AG04450 (cell line): ENCODE measurements at regions not wholly inside any gene's neighbourhood (a gene's known extent, or its start where the extent isn't known, plus 50 kb on each side); places are given as distances from the start of the nearest gene placed in this dataset.
"Not testable (repeated sequence)": the region's sequence is repeated elsewhere in the genome, so short reads cannot be mapped to it uniquely, and the experiment has no call there.

Source experiments
- CTCF ChIA-PET: fragments of 300-600, 350-600 bp; formaldehyde crosslinking; extraction: SDS; loops from one replicate; lab custom pipeline; 2022; ENCODE audit warnings: antibody characterized with exemption, inconsistent platforms; lab: Charles Lee
- POLR2A ChIA-PET: fragments of 350-600 bp; formaldehyde crosslinking; extraction: SDS; loops from one replicate; lab custom pipeline; 2021; ENCODE audit warnings: antibody characterized with exemption, inconsistent platforms; lab: Yijun Ruan, JAX
- DNase-seq: peaks from one replicate; pipeline ENCODE4 v3.0.0-alpha.2; 2011; ENCODE audit warnings: low read depth, low spot score
- H3K27ac ChIP-seq: one replicate; pipeline ENCODE4 v1.5.1; 2012; ENCODE audit warnings: low read depth, low read length, control low read depth
- H3K27me3 ChIP-seq: one replicate; pipeline ENCODE4 v1.6.0; 2012; ENCODE audit warnings: low read length; ENCODE audit not compliant: control insufficient read depth, insufficient read depth
- H3K4me3 ChIP-seq: 2 replicates; pipeline ENCODE4 v1.5.1; 2011; ENCODE audit warnings: mild to moderate bottlenecking, low read depth, low read length, control low read depth
- H3K9me3 ChIP-seq: 2 replicates; pipeline ENCODE4 v1.5.1; 2012; ENCODE audit warnings: low read length; ENCODE audit not compliant: control insufficient read depth, insufficient read depth
- CTCF ChIP-seq: IDR thresholded peaks from 2 replicates; pipeline ENCODE4 v1.5.1; 2011; ENCODE audit warnings: low read depth, low read length, control low read depth, inconsistent platforms

- DNase-seq, result no peak
- no peak for TF ChIP-seq CTCF
- no peaks in the 10 kb centered on the region for H3K27me3 ChIP-seq
- H3K4me3 ChIP-seq, result no peak overlapping the region
- H3K9me3 ChIP-seq, result peaks cover 5% of the 10 kb centered on the region; the same call in 1 of the 2 replicates
- POLR2A ChIA-PET, result no interaction called here
- CTCF ChIA-PET, result no interaction called here
- no peak overlapping the region for H3K27ac ChIP-seq
These were observed 459.1 kb upstream of the NDN start for GRCh38 chr15:24146251-24146650.

GRCh38 chr15:24150542-24150941 lies 463.4 kb upstream of the NDN start:
- TF ChIP-seq CTCF, result no peak
- H3K27me3 ChIP-seq, result no peaks in the 10 kb centered on the region
- no peak for DNase-seq
- ChIA-PET POLR2A (no interaction called here), CTCF (no interaction called here)
- H3K27ac ChIP-seq, result no peak overlapping the region
- no peak overlapping the region for H3K4me3 ChIP-seq
- no peaks in the 10 kb centered on the region for H3K9me3 ChIP-seq

DNA sequence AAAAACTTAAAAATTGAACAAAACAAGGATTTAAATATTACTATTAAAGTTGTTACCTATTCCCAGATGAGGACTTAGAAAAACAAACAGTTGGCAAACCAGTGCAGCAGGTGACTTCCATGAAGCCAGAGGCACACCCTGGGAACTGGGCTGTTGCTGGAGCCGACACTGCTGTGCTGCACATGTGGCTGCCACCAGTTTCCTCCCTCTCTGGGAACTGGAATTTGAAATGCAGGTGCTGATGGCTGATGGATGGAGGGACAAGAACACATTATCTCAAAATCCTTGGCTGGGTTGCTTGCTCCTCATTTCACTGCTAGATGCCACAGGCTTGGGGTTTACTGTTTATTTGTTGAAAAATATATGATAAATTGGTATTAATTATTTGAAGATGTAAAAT lies 471.2 kb upstream of the NDN start:
- H3K4me3 ChIP-seq, CTCF ChIA-PET, H3K27ac ChIP-seq, POLR2A ChIA-PET, H3K9me3 ChIP-seq, H3K27me3 ChIP-seq, DNase-seq: not testable (repeated sequence)

DNA sequence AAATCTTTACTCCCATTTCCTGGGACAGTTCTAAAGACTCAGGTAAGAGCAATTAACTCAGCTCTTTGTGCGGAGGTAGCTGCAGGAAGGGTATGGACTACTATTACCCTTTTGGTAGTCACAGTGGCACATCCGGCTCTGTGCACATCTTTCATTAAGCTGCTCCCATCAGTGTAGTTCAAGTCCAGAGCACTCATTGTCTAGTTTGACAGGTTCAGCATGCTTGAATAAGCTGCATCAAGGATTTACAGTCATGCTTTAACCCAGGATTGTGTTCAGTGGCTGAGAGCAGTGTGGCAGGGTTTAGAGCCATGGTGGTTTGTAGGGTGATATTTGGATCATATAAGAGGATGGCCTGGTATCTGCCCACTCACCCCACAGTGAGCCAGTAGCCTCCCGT lies 478.4 kb upstream of the NDN start:
- H3K27ac ChIP-seq, H3K9me3 ChIP-seq, H3K27me3 ChIP-seq, DNase-seq, CTCF ChIA-PET, H3K4me3 ChIP-seq, POLR2A ChIA-PET: not testable (repeated sequence)

- H3K4me3 ChIP-seq, H3K27me3 ChIP-seq, POLR2A ChIA-PET, CTCF ChIA-PET, DNase-seq, H3K27ac ChIP-seq, H3K9me3 ChIP-seq: not testable (repeated sequence)
These were observed 473.3 kb upstream of the NPAP1 start for GRCh38 chr15:24202297-24202696.

DNA sequence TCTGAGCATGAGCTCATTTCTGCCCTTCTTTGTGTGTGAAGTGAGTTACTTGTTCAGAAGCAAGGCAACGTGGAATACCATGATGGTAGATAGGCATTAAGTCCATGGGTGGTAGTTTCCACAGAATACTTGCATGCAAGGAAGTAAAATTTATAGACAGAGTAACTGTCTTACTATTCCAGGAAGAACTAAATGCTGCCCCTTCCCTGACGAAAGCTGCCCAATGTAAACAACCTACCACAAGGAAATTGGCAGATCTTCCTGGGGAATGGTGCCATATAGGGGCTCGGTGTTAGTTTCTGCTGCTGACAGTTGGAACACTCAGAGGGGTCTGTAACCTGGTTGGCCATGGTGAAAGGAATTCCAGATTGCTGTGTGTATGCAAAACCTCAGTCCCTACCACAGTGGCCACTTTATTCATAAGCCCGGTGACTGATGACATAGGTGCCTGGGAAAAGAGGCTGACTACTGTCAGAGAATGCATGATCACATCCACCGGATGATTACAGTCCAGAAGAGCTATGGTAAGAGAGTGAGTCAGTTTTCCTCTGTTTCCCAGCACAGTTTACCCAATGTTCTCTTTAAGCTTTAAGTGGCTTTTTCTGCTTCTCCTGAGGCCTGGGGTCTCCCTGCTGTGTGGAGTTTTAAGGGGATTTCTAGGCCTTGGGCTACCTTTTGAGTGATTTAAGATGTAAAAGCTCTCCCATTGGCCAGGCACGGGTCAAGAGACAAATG lies 463.7 kb upstream of the NPAP1 start:
- H3K4me3 ChIP-seq, H3K27ac ChIP-seq, H3K27me3 ChIP-seq, H3K9me3 ChIP-seq, POLR2A ChIA-PET, DNase-seq, CTCF ChIA-PET: not testable (repeated sequence)

DNA sequence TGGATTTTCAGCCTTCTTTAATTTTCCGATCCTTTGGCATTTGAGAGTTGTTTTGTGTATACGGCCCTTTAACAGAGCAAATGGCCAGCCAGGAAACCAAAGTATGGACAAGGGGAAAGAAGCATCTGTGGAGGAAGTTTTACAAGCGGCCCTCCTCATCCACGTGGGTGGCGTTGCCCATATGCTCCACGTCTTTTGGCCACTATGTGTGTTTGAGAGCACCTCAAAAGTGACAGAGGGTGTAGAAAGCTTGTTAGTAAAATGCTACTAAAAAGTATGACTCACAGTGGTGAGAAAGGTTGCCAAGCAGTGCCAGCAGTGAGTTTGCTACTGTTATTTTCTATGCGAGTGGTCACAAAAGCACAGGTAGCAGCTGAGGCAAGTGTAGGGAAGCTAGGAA lies 451.8 kb upstream of the NPAP1 start:
- POLR2A ChIA-PET, result no interaction called here
- Histone ChIP-seq H3K9me3 (peaks cover 6% of the 10 kb centered on the region; the same call in 1 of the 2 replicates), H3K27ac (no peak overlapping the region), H3K27me3 (no peaks in the 10 kb centered on the region), H3K4me3 (no peak overlapping the region)
- CTCF ChIA-PET, result no interaction called here
- DNase-seq, result no peak
- no peak for TF ChIP-seq CTCF
